ENCODE measurements at regions not wholly inside any gene's neighbourhood (a gene's known extent, or its start where the extent isn't known, plus 50 kb on each side); places are given as distances from the start of the nearest gene placed in this dataset.

DNA sequence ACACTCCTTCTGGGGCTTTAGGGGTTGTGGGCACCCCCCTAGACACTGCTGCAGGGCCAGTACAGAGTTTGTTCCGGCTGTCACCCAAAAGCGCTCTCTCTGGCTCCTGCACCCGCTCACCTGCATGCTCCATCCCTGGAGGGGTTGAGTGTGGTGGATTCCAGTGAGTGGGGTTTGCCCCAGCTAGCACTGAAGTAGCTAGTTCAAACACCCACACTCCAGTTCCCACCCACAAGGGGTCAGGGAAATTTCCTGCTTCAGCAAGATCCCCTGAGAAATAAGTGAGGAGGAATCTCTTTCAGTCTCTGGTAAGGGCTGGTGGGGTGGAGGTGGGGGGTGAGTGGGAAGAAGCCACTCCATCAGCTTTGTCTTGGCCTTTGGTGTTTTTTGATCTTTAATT, 73.6 kb downstream of the TMEM17 start:
- Histone ChIP-seq H3K36me3 (ENCODE audit: low read depth) (no peaks in the 10 kb centered on the region), H3K9me3 (ENCODE audit: severe bottlenecking) (no peaks in the 10 kb centered on the region), H3K27me3 (ENCODE audit: insufficient read depth, poor library complexity, severe bottlenecking) (no peaks in the 10 kb centered on the region), H3K27ac (ENCODE audit: poor library complexity, severe bottlenecking) (no peak overlapping the region), H3K4me3 (ENCODE audit: severe bottlenecking) (no peak overlapping the region), H3K4me1 (ENCODE audit: insufficient read depth, poor library complexity, severe bottlenecking) (no peaks in the 10 kb centered on the region)
- TF ChIP-seq, protein P1, sequence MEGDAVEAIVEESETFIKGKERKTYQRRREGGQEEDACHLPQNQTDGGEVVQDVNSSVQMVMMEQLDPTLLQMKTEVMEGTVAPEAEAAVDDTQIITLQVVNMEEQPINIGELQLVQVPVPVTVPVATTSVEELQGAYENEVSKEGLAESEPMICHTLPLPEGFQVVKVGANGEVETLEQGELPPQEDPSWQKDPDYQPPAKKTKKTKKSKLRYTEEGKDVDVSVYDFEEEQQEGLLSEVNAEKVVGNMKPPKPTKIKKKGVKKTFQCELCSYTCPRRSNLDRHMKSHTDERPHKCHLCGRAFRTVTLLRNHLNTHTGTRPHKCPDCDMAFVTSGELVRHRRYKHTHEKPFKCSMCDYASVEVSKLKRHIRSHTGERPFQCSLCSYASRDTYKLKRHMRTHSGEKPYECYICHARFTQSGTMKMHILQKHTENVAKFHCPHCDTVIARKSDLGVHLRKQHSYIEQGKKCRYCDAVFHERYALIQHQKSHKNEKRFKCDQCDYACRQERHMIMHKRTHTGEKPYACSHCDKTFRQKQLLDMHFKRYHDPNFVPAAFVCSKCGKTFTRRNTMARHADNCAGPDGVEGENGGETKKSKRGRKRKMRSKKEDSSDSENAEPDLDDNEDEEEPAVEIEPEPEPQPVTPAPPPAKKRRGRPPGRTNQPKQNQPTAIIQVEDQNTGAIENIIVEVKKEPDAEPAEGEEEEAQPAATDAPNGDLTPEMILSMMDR (IDR thresholded peaks at IDR 0.05; ENCODE audit: poor library complexity, severe bottlenecking) = no peak
- DNase-seq (ENCODE audit: low spot score) (no peak), ATAC-seq (ENCODE audit: low read depth) (no peak)

GRCh38 chr2:62431512-62431911, 74.5 kb downstream of the TMEM17 start:
- TF ChIP-seq, protein P1 (IDR thresholded peaks at IDR 0.05; ENCODE audit: poor library complexity, severe bottlenecking) = no peak
- no peaks in the 10 kb centered on the region for H3K4me1 ChIP-seq (ENCODE audit: insufficient read depth, poor library complexity, severe bottlenecking)
- H3K27me3 ChIP-seq (ENCODE audit: insufficient read depth, poor library complexity, severe bottlenecking) = no peaks in the 10 kb centered on the region
- ATAC-seq (ENCODE audit: low read depth) (no peak), DNase-seq (ENCODE audit: low spot score) (no peak)
- H3K9me3 ChIP-seq (ENCODE audit: severe bottlenecking) = no peaks in the 10 kb centered on the region
- no peak overlapping the region for H3K4me3 ChIP-seq (ENCODE audit: severe bottlenecking)
- no peak overlapping the region for H3K27ac ChIP-seq (ENCODE audit: poor library complexity, severe bottlenecking)
- no peaks in the 10 kb centered on the region for H3K36me3 ChIP-seq (ENCODE audit: low read depth)

GRCh38 chr2:62430146-62430545, 75.8 kb downstream of the TMEM17 start:
- Histone ChIP-seq H3K4me3 (ENCODE audit: severe bottlenecking) (no peak overlapping the region), H3K4me1 (ENCODE audit: insufficient read depth, poor library complexity, severe bottlenecking) (peaks cover 8% of the 10 kb centered on the region), H3K27ac (ENCODE audit: poor library complexity, severe bottlenecking) (no peak overlapping the region), H3K36me3 (ENCODE audit: low read depth) (no peaks in the 10 kb centered on the region), H3K9me3 (ENCODE audit: severe bottlenecking) (no peaks in the 10 kb centered on the region), H3K27me3 (ENCODE audit: insufficient read depth, poor library complexity, severe bottlenecking) (no peaks in the 10 kb centered on the region)
- TF ChIP-seq, protein P1 (IDR thresholded peaks at IDR 0.05; ENCODE audit: poor library complexity, severe bottlenecking) = no peak
- DNase-seq (ENCODE audit: low spot score) = no peak
- ATAC-seq (ENCODE audit: low read depth) = no peak

DNA sequence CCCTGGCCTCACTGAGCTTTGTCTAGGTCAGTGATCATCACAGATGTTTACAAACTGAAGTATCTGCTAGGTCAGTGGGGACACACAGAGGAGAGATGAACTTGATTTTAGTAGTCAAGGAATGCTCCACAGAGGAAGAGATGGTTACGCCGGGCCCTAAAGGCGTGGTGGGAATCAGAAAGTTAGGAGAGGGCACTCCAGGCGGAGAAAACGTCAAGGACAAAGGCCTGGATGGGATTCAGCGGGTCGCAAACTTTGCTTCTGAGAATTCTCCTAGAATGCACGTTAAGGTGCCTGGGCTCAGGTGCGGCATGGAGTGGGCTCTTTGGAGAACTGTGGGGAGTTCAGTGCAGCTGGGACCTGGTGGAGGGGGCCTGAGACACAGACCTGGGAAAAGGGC, 78.8 kb downstream of the TMEM17 start:
- H3K36me3 ChIP-seq (ENCODE audit: low read depth) = no peaks in the 10 kb centered on the region
- ATAC-seq (ENCODE audit: low read depth) (no peak), DNase-seq (ENCODE audit: low spot score) (no peak)
- H3K27ac ChIP-seq (ENCODE audit: poor library complexity, severe bottlenecking) = no peak overlapping the region
- peaks cover 19% of the 10 kb centered on the region for H3K4me1 ChIP-seq (ENCODE audit: insufficient read depth, poor library complexity, severe bottlenecking)
- no peak overlapping the region for H3K4me3 ChIP-seq (ENCODE audit: severe bottlenecking)
- no peaks in the 10 kb centered on the region for H3K9me3 ChIP-seq (ENCODE audit: severe bottlenecking)
- no peaks in the 10 kb centered on the region for H3K27me3 ChIP-seq (ENCODE audit: insufficient read depth, poor library complexity, severe bottlenecking)
- TF ChIP-seq, protein P1 (IDR thresholded peaks at IDR 0.05; ENCODE audit: poor library complexity, severe bottlenecking) = no peak

DNA sequence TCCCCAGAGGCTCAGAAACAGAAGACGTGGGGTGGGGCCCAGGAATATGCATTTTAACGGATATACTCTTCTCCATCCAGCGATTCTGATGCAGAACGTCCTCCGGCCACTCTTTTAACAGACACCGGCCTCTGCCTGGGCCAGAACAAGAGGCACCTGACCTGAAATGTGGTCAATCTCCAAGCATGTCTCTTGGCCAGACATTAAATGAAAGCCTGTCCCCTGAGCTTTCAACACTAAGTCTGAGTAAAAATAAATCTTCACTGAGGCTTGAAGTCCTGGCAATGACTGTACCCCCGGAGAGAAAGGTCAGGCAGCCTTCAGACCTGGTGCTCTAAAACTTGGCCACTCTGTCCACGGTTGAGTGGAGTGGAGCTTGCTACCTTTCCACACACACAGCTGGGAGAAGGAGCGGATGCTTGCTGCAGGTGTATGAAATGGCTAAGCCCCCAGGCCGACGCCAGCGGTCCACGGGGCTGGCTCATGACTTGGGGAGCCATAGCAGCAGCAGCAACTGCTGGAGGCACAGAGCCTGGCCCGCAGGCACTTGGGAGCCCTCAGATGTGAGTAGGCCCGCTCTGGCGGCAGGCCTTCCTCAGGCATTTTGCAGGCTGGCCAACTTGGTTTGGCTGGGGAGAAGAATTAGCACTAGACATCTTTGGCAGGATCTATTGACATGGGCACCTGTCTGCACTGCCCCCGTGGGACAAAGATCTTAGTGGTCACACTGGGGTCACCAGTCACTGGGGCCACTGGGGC, 79.7 kb downstream of the TMEM17 start:
- Histone ChIP-seq H3K27me3 (ENCODE audit: insufficient read depth, poor library complexity, severe bottlenecking) (no peaks in the 10 kb centered on the region), H3K4me3 (ENCODE audit: severe bottlenecking) (no peak overlapping the region), H3K27ac (ENCODE audit: poor library complexity, severe bottlenecking) (no peak overlapping the region), H3K9me3 (ENCODE audit: severe bottlenecking) (no peaks in the 10 kb centered on the region), H3K36me3 (ENCODE audit: low read depth) (no peaks in the 10 kb centered on the region), H3K4me1 (ENCODE audit: insufficient read depth, poor library complexity, severe bottlenecking) (peaks cover 19% of the 10 kb centered on the region)
- TF ChIP-seq, protein P1 (IDR thresholded peaks at IDR 0.05; ENCODE audit: poor library complexity, severe bottlenecking) = no peak
- no peak for DNase-seq (ENCODE audit: low spot score)
- ATAC-seq (ENCODE audit: low read depth) = no peak

Data from RWPE2 (cell line).